ENCODE measurements at regions not wholly inside any gene's neighbourhood (a gene's known extent, or its start where the extent isn't known, plus 50 kb on each side); places are given as distances from the start of the nearest gene placed in this dataset.

DNA sequence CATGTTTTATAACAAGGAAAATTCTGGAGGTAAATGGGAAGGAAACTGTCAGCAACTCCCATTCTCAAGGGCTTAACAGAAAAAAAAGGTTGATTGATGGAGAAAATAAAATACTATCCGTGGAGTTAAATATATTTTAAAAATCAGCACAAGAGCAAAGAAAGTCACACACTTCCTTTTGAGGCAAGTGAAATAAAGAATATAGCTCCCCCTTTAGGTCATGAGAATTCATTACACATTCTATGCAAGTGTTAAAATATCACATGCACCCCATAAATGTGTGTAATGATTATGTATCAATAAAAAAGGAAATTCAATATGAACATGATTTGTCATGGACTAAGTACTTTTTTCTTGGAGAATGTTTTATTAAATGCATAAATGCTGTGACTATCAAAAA lies 349.2 kb downstream of the TPBG start (continued):
- TF ChIP-seq PBX3 (IDR thresholded peaks at IDR 0.05) (no peak), TAF1 (IDR thresholded peaks at IDR 0.05; ENCODE audit: borderline replicate concordance, low read depth, low read length) (no peak), FOXM1 (IDR thresholded peaks at IDR 0.05; ENCODE audit: low read depth) (no peak)

DNA sequence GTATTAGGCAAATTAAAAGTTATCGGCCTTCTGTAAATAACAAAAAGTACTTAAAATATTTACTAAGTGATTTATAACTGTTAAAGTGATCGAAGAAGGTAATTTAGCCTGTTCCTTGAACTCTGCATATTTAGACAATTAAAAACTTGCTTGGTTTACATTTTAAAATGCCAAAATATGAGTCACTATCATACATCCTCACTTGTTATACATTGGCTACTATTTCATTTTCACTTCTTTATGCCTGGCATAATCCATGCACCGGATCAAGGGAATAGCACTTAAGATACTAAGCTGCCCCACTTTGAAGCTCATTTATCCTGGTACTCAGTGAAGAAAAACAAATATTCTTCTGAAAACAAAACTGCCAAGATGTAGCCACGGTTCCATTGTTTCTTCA lies 344.6 kb downstream of the UBE3D start:
- no peak overlapping the region for H3K4me3 ChIP-seq (ENCODE audit: low read depth in 2 of 2, low read length in 1 of 2)
- no peak overlapping the region for H3K4me2 ChIP-seq
- H2AFZ ChIP-seq (ENCODE audit: low read depth) = no peak overlapping the region
- H3K9me3 ChIP-seq = no peaks in the 10 kb centered on the region
- 84% methylated on average over 4 of the region's 4 CpGs for WGBS (ENCODE audit: low lambda C conversion rate)
- ChIA-PET CTCF (interaction anchor here (1.1 kb wide), 1 partner anchor 9 kb away, joined by 4 read pairs; no protein-coding TSS in a partner anchor), POLR2A (no interaction called here)
- no peaks in the 10 kb centered on the region for H3F3A ChIP-seq (replicated peaks; ENCODE audit: insufficient read depth)
- no peaks in the 10 kb centered on the region for H3K79me2 ChIP-seq (ENCODE audit: insufficient read depth)
- no peak for DNase-seq
- H3K27ac ChIP-seq (ENCODE audit: low read depth in 2 of 2, low read length in 1 of 2) = no peak overlapping the region
- no peaks in the 10 kb centered on the region for H3K27me3 ChIP-seq (ENCODE audit: insufficient read depth)
- H4K20me1 ChIP-seq (ENCODE audit: insufficient read depth) = no peaks in the 10 kb centered on the region
- no peaks in the 10 kb centered on the region for H3K36me3 ChIP-seq (replicated peaks in 1 of 2; ENCODE audit: control insufficient read depth in 1 of 2, insufficient read depth in 2 of 2, low read length in 1 of 2)
- no peak overlapping the region for H3K9ac ChIP-seq
- no peaks in the 10 kb centered on the region for H3K4me1 ChIP-seq (ENCODE audit: control insufficient read depth in 1 of 2, insufficient read depth in 2 of 2, low read depth in 1 of 2, low read length in 1 of 2)
- TF ChIP-seq GATA2 (CRISPR knock-in tag; IDR thresholded peaks at IDR 0.05) = no peak
- no peaks in the 10 kb centered on the region for H3K9me2 ChIP-seq

DNA sequence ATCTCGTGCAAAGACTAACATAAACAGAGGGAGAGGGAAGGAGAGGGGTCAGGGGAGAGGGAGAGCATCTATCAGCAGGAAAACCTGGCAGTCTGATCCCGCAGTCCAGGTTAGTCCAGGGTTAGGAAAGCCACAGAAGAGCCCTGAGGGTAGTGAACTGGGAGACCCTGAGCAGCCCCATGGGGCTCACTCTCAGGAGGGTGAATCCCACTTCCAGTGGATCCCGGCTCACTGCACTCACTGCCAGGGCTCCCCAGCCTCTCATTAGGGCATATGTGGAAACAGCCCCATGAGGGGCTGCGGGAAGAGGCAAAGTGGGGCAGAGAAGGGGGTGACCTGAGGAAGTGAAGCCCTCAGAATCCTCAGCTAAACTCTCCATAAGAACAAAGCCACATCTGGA lies 329.9 kb downstream of the UBE3D start:
- POLR2A ChIA-PET = no interaction called here

More for the DNA sequence above, 329.9 kb downstream of the UBE3D start:
- DNase-seq = no peak
- no peaks in the 10 kb centered on the region for H3K4me1 ChIP-seq (ENCODE audit: control insufficient read depth in 1 of 2, insufficient read depth in 2 of 2, low read depth in 1 of 2, low read length in 1 of 2)
- CTCF ChIA-PET = no interaction called here
- H3K9ac ChIP-seq = no peak overlapping the region
- H3K27me3 ChIP-seq (ENCODE audit: insufficient read depth) = no peaks in the 10 kb centered on the region
- peaks cover 3% of the 10 kb centered on the region for H3F3A ChIP-seq (replicated peaks; ENCODE audit: insufficient read depth)
- no peak overlapping the region for H3K4me2 ChIP-seq
- TF ChIP-seq, protein P1, sequence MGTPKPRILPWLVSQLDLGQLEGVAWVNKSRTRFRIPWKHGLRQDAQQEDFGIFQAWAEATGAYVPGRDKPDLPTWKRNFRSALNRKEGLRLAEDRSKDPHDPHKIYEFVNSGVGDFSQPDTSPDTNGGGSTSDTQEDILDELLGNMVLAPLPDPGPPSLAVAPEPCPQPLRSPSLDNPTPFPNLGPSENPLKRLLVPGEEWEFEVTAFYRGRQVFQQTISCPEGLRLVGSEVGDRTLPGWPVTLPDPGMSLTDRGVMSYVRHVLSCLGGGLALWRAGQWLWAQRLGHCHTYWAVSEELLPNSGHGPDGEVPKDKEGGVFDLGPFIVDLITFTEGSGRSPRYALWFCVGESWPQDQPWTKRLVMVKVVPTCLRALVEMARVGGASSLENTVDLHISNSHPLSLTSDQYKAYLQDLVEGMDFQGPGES (IDR thresholded peaks at IDR 0.05; ENCODE audit: low read depth, low read length) = no peak
- TF ChIP-seq YY1 (IDR thresholded peaks at IDR 0.05; ENCODE audit: low read depth) (no peak), CHD2 (IDR thresholded peaks at IDR 0.05; ENCODE audit: low read length, partially characterized antibody) (no peak), FOXM1 (IDR thresholded peaks at IDR 0.05; ENCODE audit: low read depth) (no peak), NRF1 (IDR thresholded peaks at IDR 0.05; ENCODE audit: low read depth, low read length) (no peak), TEAD4 (IDR thresholded peaks at IDR 0.05; ENCODE audit: borderline replicate concordance, insufficient read depth) (no peak), SMC3 (IDR thresholded peaks at IDR 0.05; ENCODE audit: low read depth, low read length) (no peak), ZBTB33 (IDR thresholded peaks at IDR 0.05; ENCODE audit: borderline replicate concordance, low read depth) (no peak), RAD21 (IDR thresholded peaks at IDR 0.05; ENCODE audit: low read length) (no peak), PBX3 (IDR thresholded peaks at IDR 0.05) (no peak), FOXJ3 (CRISPR knock-in tag; IDR thresholded peaks at IDR 0.05) (no peak), RXRA (IDR thresholded peaks at IDR 0.05; ENCODE audit: borderline replicate concordance, low read depth) (no peak), USF2 (IDR thresholded peaks at IDR 0.05; ENCODE audit: borderline replicate concordance, low read depth, low read length) (no peak), GATA2 (CRISPR knock-in tag; IDR thresholded peaks at IDR 0.05) (no peak), JUND (IDR thresholded peaks at IDR 0.05) (no peak), RFX5 (IDR thresholded peaks at IDR 0.05; ENCODE audit: low read length) (no peak), SIN3A (IDR thresholded peaks at IDR 0.05; ENCODE audit: borderline replicate concordance, low read depth, low read length) (no peak), FOSL2 (IDR thresholded peaks at IDR 0.05; ENCODE audit: borderline replicate concordance, low read depth) (no peak), MXI1 (IDR thresholded peaks at IDR 0.05; ENCODE audit: low read depth, low read length) (no peak), ELF1 (IDR thresholded peaks at IDR 0.05) (no peak)
- WGBS (ENCODE audit: low lambda C conversion rate) = 73% methylated on average over 3 of the region's 4 CpGs
- H3K4me3 ChIP-seq (ENCODE audit: low read depth in 2 of 2, low read length in 1 of 2) = no peak overlapping the region
- H4K20me1 ChIP-seq (ENCODE audit: insufficient read depth) = no peaks in the 10 kb centered on the region
- H3K27ac ChIP-seq (ENCODE audit: low read depth in 2 of 2, low read length in 1 of 2) = no peak overlapping the region
- H3K9me2 ChIP-seq = no peaks in the 10 kb centered on the region
- H3K79me2 ChIP-seq (ENCODE audit: insufficient read depth) = no peaks in the 10 kb centered on the region
- no peak overlapping the region for H2AFZ ChIP-seq (ENCODE audit: low read depth)
- H3K9me3 ChIP-seq = no peaks in the 10 kb centered on the region
- no peaks in the 10 kb centered on the region for H3K36me3 ChIP-seq (replicated peaks in 1 of 2; ENCODE audit: control insufficient read depth in 1 of 2, insufficient read depth in 2 of 2, low read length in 1 of 2)

Measured in SK-N-SH (cell line).